HepG2 (cell line): ENCODE measurements at regions not wholly inside any gene's neighbourhood (a gene's known extent, or its start where the extent isn't known, plus 50 kb on each side); places are given as distances from the start of the nearest gene placed in this dataset.

Experiments
- ATAC-seq: fragments of 200-7000 bp; cut with Tn5 transposase; 3 replicates; pipeline ENCODE4 v1.9.1; 2020; ENCODE audit warnings: mild to moderate bottlenecking, moderate library complexity
- BruUV-seq: library from RNA; stranded (reverse); fragments of 400-500 nt; replicated peaks from 2 replicates; lab custom pipeline; 2021; lab: Mats Ljungman, UMichigan
- CTCF ChIA-PET: fragments of 300-600 bp; formaldehyde crosslinking; extraction: SDS; loops from one replicate; lab custom pipeline; 2021; ENCODE audit warnings: low total read pairs, inconsistent platforms, low intra/inter-chr PET ratio; lab: Yijun Ruan, JAX
- POLR2A ChIA-PET: fragments of 350-600 bp; sonication (Branson Sonifier 250); formaldehyde crosslinking; loops from one replicate; lab custom pipeline; 2020; ENCODE audit warnings: antibody characterized with exemption, inconsistent platforms; lab: Yijun Ruan, JAX
- DNase-seq: peaks from one replicate; pipeline ENCODE4 v3.0.0-alpha.2; 2015; ENCODE audit warnings: low spot score
- FAIRE-seq: peaks from 3 replicates; lab custom pipeline; 2011; peaks lifted over from hg19 to GRCh38; lab: Jason Lieb, UNC
- H2AFZ ChIP-seq: one replicate; pipeline ENCODE4 v1.6.1; 2011; ENCODE audit warnings: low read length, inconsistent platforms
- H3K27ac ChIP-seq: fragments of 300-600 bp; 3 replicates; pipeline ENCODE4 v1.8.0; 2011; ENCODE audit warnings: mixed run types, mild to moderate bottlenecking, mixed read lengths, low read length, inconsistent platforms; ENCODE audit not compliant: insufficient read depth; ENCODE audit errors: extremely low read length
- H3K27me3 ChIP-seq, 2 experiments: fragments of 200-600 bp in 1 of 2; 2 replicates in 1 of 2; 3 replicates in 1 of 2; pipeline versions ENCODE4 v1.6.0 to v1.8.0; 2011; ENCODE audit warnings: low read length in 2 of 2, mild to moderate bottlenecking in 2 of 2, moderate library complexity in 2 of 2, inconsistent platforms in 1 of 2; ENCODE audit not compliant: insufficient read depth in 2 of 2, control insufficient read depth in 1 of 2
- H3K36me3 ChIP-seq, 2 experiments: fragments of 200-600 bp in 1 of 2; replicated peaks in 1 of 2; 2 replicates in 1 of 2; 3 replicates in 1 of 2; pipeline versions ENCODE4 v1.5.1 to v1.8.0; 2011; ENCODE audit warnings: low read length in 2 of 2, inconsistent platforms in 1 of 2; ENCODE audit not compliant: insufficient read depth in 2 of 2, control insufficient read depth in 1 of 2
- H3K4me1 ChIP-seq: 2 replicates; pipeline ENCODE4 v1.5.1; 2012; ENCODE audit warnings: low read length, inconsistent platforms; ENCODE audit not compliant: insufficient read depth
- H3K4me2 ChIP-seq: 2 replicates; pipeline ENCODE4 v1.6.0; 2011; ENCODE audit warnings: low read depth, low read length, inconsistent platforms
- H3K4me3 ChIP-seq, 3 experiments: fragments of 200-600 bp in 1 of 3; sonication (generic), shearing (Covaris generic) in 1 of 3; replicated peaks in 1 of 3; 2 replicates each; pipeline ENCODE4 v1.5.1; 2011 to 2016; ENCODE audit warnings: low read length in 3 of 3, inconsistent platforms in 2 of 3, low read depth in 2 of 3, mild to moderate bottlenecking in 2 of 3, control low read depth in 1 of 3, mixed read lengths in 1 of 3; ENCODE audit not compliant: insufficient read depth in 1 of 3
- H3K79me2 ChIP-seq: one replicate; pipeline ENCODE4 v1.6.1; 2011; ENCODE audit warnings: low read length, inconsistent platforms; ENCODE audit not compliant: insufficient read depth
- H3K9ac ChIP-seq: 2 replicates; pipeline ENCODE4 v1.6.0; 2011; ENCODE audit warnings: mild to moderate bottlenecking, low read depth, low read length, inconsistent platforms; ENCODE audit not compliant: insufficient read depth
- H3K9me3 ChIP-seq: 2 replicates; pipeline ENCODE4 v1.5.1; 2012; ENCODE audit warnings: mild to moderate bottlenecking, low read length
- H4K20me1 ChIP-seq: 2 replicates; pipeline ENCODE4 v1.6.0; 2011; ENCODE audit warnings: inconsistent platforms, mild to moderate bottlenecking, low read length, moderate library complexity; ENCODE audit not compliant: insufficient read depth
- ELF1 ChIP-seq: sonication (generic); formaldehyde crosslinking; IDR thresholded peaks from 2 replicates; pipeline ENCODE4 v1.4.0; 2020; ENCODE audit warnings: missing genetic modification reagents
- KLF9 ChIP-seq: IDR thresholded peaks from 2 replicates; pipeline ENCODE4 v1.6.1; 2016; ENCODE audit warnings: low read depth
- MATR3 ChIP-seq: sonication (generic); formaldehyde crosslinking; IDR thresholded peaks from 2 replicates; pipeline ENCODE4 v1.4.0; 2020; ENCODE audit warnings: missing genetic modification reagents
- NBN ChIP-seq: fragments of 450-650 bp; conservative IDR thresholded peaks from 2 replicates; pipeline ENCODE4 v1.6.1; 2017
- NR2F1 ChIP-seq, 2 experiments: fragments of 450-650 bp in 1 of 2; formaldehyde crosslinking in 1 of 2; IDR thresholded peaks; 2 replicates each; pipeline versions ENCODE4 v1.5.0 to v1.6.1; 2016 to 2020; ENCODE audit warnings: mild to moderate bottlenecking in 1 of 2, missing compliant biosample characterization in 1 of 2, missing genetic modification reagents in 1 of 2, moderate library complexity in 1 of 2
- ZSCAN25 ChIP-seq: sonication (generic); formaldehyde crosslinking; IDR thresholded peaks from 2 replicates; pipeline ENCODE4 v1.8.0; 2022; ENCODE audit warnings: mild to moderate bottlenecking, missing genetic modification reagents
- ZSCAN31 ChIP-seq: sonication (generic); formaldehyde crosslinking; IDR thresholded peaks from 2 replicates; pipeline ENCODE4 v1.5.0; 2020; ENCODE audit warnings: low read depth, mild to moderate bottlenecking, missing genetic modification reagents
- WGBS: methylation state at CpG from one replicate; pipeline ENCODE4 v1.1.6; 2017; ENCODE audit warnings: low lambda C conversion rate; 5-methylcytosine and 5-hydroxymethylcytosine counted together
- in situ Hi-C: cut with HindIII; loops from 2 replicates; pipeline ENCODE4 v1.10.0; 2017; ENCODE audit warnings: low pct_unique_long_range_greater_than_20kb; ENCODE audit not compliant: extremely low pct_ligation_motif_present
- intact Hi-C: fragments of 100-400 bp; cut with micrococcal nuclease; formaldehyde crosslinking; loops from one replicate; pipeline ENCODE4 v1.10.0; 2022; ENCODE audit not compliant: unreplicated experiment
- TF ChIP-seq, protein P1 (sequence below): sonication (generic); formaldehyde crosslinking; IDR thresholded peaks from 2 replicates; pipeline ENCODE4 v1.8.1; 2022; ENCODE audit warnings: mild to moderate bottlenecking, missing genetic modification reagents
- TF ChIP-seq, protein P2 (sequence below): sonication (generic); formaldehyde crosslinking; IDR thresholded peaks from 2 replicates; pipeline ENCODE4 v1.5.1; 2020; ENCODE audit warnings: mild to moderate bottlenecking, missing genetic modification reagents, borderline replicate concordance
- TF ChIP-seq, protein P3 (sequence below): IDR thresholded peaks from 2 replicates; pipeline ENCODE4 v1.6.1; 2016; ENCODE audit warnings: missing compliant biosample characterization, missing genetic modification reagents, borderline replicate concordance

DNA sequence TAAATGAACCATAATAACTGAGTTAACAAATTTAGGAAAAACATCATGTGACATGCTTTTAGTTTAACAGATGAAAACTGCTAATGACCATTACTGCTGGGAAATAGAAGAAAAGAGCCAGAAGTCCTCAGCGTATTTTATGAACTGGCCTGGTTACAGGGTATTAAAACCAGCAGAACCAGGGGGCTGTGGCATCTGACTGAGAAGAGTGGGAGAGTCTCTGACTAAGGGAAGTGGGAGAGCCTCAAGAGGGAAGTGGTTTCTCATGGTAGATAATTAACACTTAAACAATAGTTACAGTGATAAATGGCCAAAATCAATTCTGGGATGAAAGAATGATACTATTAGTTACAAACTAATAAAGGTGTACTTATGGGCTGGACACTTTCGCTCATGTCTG lies 79.8 kb downstream of the RBMY1D start:
- TF ChIP-seq NBN = no peak
- TF ChIP-seq, protein P1, sequence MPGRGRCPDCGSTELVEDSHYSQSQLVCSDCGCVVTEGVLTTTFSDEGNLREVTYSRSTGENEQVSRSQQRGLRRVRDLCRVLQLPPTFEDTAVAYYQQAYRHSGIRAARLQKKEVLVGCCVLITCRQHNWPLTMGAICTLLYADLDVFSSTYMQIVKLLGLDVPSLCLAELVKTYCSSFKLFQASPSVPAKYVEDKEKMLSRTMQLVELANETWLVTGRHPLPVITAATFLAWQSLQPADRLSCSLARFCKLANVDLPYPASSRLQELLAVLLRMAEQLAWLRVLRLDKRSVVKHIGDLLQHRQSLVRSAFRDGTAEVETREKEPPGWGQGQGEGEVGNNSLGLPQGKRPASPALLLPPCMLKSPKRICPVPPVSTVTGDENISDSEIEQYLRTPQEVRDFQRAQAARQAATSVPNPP = no peak
- no peak for TF ChIP-seq MATR3 (CRISPR knock-in tag)
- no peak for ATAC-seq
- H3K4me2 ChIP-seq = no peak overlapping the region
- no peaks in the 10 kb centered on the region for H4K20me1 ChIP-seq
- ChIA-PET POLR2A (no interaction called here), CTCF (no interaction called here)
- no peak for FAIRE-seq
- no peaks in the 10 kb centered on the region for H3K79me2 ChIP-seq
- in situ Hi-C loops = no loop called here
- H3K4me3 ChIP-seq = no peak overlapping the region
- no peaks in the 10 kb centered on the region for H3K36me3 ChIP-seq
- 16% methylated on average over 2 of the region's 2 CpGs for WGBS
- no peak overlapping the region for H3K27ac ChIP-seq
- BruUV-seq = no TSS peak
- intact Hi-C loops = no loop called here
- H3K9ac ChIP-seq = no peak overlapping the region
- no peaks in the 10 kb centered on the region; a peak in 1 of 5 replicates for H3K27me3 ChIP-seq
- no peak overlapping the region for H2AFZ ChIP-seq
- DNase-seq = no peak
- H3K4me1 ChIP-seq = no peaks in the 10 kb centered on the region
- H3K9me3 ChIP-seq = peaks cover 32% of the 10 kb centered on the region

DNA sequence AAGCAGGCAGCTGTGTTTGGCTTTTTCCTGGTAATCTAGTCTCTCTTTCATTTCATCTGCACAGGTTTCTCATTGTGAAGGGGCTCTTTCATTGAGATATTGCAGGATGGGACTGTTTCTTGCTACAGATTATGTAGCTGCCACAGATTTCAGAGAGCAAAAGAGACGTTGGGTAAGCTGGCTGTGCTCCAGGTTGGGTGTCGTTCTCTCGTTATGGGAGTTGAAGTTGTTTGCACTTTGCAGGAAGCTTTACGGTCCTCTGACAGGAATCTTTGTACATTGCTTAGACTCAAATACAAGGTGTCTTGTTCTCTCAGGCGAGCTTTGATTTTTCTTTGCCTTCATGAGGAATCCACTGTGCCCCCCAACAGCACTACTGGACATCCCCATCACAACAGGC lies 72.4 kb downstream of the RBMY1D start:
- no peak overlapping the region for H3K27ac ChIP-seq
- H3K36me3 ChIP-seq = no peaks in the 10 kb centered on the region
- H3K9ac ChIP-seq = no peak overlapping the region
- ChIA-PET CTCF (no interaction called here), POLR2A (no interaction called here)
- H2AFZ ChIP-seq = no peak overlapping the region
- H3K4me3 ChIP-seq = no peak overlapping the region
- FAIRE-seq (no peak), DNase-seq (no peak), ATAC-seq (no peak)
- no TSS peak for BruUV-seq
- H3K27me3 ChIP-seq = no peaks in the 10 kb centered on the region
- H4K20me1 ChIP-seq = no peaks in the 10 kb centered on the region
- intact Hi-C loops (no loop called here), in situ Hi-C loops (no loop called here)
- H3K4me1 ChIP-seq = no peaks in the 10 kb centered on the region
- peaks cover 28% of the 10 kb centered on the region for H3K9me3 ChIP-seq
- no peaks in the 10 kb centered on the region for H3K79me2 ChIP-seq
- H3K4me2 ChIP-seq = no peak overlapping the region
- WGBS = no CpG with 5 or more reads among the region's 5 CpGs
- TF ChIP-seq, protein P2, sequence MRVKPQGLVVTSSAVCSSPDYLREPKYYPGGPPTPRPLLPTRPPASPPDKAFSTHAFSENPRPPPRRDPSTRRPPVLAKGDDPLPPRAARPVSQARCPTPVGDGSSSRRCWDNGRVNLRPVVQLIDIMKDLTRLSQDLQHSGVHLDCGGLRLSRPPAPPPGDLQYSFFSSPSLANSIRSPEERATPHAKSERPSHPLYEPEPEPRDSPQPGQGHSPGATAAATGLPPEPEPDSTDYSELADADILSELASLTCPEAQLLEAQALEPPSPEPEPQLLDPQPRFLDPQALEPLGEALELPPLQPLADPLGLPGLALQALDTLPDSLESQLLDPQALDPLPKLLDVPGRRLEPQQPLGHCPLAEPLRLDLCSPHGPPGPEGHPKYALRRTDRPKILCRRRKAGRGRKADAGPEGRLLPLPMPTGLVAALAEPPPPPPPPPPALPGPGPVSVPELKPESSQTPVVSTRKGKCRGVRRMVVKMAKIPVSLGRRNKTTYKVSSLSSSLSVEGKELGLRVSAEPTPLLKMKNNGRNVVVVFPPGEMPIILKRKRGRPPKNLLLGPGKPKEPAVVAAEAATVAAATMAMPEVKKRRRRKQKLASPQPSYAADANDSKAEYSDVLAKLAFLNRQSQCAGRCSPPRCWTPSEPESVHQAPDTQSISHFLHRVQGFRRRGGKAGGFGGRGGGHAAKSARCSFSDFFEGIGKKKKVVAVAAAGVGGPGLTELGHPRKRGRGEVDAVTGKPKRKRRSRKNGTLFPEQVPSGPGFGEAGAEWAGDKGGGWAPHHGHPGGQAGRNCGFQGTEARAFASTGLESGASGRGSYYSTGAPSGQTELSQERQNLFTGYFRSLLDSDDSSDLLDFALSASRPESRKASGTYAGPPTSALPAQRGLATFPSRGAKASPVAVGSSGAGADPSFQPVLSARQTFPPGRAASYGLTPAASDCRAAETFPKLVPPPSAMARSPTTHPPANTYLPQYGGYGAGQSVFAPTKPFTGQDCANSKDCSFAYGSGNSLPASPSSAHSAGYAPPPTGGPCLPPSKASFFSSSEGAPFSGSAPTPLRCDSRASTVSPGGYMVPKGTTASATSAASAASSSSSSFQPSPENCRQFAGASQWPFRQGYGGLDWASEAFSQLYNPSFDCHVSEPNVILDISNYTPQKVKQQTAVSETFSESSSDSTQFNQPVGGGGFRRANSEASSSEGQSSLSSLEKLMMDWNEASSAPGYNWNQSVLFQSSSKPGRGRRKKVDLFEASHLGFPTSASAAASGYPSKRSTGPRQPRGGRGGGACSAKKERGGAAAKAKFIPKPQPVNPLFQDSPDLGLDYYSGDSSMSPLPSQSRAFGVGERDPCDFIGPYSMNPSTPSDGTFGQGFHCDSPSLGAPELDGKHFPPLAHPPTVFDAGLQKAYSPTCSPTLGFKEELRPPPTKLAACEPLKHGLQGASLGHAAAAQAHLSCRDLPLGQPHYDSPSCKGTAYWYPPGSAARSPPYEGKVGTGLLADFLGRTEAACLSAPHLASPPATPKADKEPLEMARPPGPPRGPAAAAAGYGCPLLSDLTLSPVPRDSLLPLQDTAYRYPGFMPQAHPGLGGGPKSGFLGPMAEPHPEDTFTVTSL = no peak
- TF ChIP-seq, protein P3, sequence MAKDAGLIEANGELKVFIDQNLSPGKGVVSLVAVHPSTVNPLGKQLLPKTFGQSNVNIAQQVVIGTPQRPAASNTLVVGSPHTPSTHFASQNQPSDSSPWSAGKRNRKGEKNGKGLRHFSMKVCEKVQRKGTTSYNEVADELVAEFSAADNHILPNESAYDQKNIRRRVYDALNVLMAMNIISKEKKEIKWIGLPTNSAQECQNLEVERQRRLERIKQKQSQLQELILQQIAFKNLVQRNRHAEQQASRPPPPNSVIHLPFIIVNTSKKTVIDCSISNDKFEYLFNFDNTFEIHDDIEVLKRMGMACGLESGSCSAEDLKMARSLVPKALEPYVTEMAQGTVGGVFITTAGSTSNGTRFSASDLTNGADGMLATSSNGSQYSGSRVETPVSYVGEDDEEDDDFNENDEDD (CRISPR knock-in tag) = no peak
- TF ChIP-seq KLF9 (CRISPR knock-in tag) (no peak), NR2F1 (CRISPR knock-in tag; IDR thresholded peaks at IDR 0.05) (no peak), ELF1 (CRISPR knock-in tag) (no peak), ZSCAN31 (CRISPR knock-in tag) (no peak), ZSCAN25 (CRISPR knock-in tag) (no peak)
